ENCODE measurements at regions not wholly inside any gene's neighbourhood (a gene's known extent, or its start where the extent isn't known, plus 50 kb on each side); places are given as distances from the start of the nearest gene placed in this dataset.

DNA sequence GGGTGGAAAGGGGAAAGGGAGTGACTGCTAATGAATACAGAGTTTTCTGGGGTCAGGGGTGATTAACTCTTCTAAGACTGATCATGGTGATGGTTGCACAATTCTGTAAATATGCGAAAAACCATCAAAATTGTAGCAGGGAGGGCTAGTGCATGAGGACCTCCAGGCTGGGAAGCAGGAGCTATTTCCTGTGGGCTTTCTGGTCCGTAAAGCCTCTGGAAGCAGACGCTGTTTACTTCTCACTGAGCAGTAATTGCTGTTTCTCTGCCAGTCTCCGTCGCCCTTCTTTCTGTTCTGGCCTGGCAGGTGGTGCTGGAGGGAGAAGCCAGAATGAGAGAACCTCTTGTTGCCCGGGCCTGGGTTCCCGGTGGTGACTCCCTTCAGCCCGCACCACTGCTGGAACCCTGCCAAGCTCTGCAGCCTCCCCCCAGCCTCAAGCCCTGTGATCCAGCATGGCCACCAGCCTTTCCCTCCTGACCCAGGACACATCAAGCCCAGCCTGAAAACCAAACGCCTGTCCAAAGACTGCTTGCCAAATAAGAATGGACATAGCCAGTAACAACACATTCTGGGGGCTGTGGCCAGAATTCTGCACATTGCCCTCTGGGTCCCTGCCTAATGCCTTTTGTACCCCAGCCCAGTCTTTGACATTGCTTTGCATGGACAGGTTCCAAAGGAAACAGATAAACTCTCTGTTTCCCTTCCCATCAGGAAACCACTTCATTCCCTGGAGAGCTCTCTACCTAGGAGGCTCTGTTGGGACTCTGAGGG lies 201.0 kb upstream of the NAV2 start:
- 40 to 47% methylated on average over 9 of the region's 9 CpGs for WGBS, 2 donors
- Histone ChIP-seq H3K27ac (peak overlapping the region in 2 of 4 donors; percentile 55 to 60), H3K36me3 (no peaks in the 10 kb centered on the region), H3K4me1 (peaks cover 0 to 27% (median 0%) of the 10 kb centered on the region in 3 donors), H3K4me3 (no peak overlapping the region), H3K27me3 (peaks cover 0 to 49% (median 0%) of the 10 kb centered on the region in 4 donors), H3K9me3 (no peaks in the 10 kb centered on the region)
- no peak for TF ChIP-seq POLR2A (IDR thresholded peaks at IDR 0.05)
- intact Hi-C loops (cut with DNase I), result no loop called here
- no peak for DNase-seq

DNA sequence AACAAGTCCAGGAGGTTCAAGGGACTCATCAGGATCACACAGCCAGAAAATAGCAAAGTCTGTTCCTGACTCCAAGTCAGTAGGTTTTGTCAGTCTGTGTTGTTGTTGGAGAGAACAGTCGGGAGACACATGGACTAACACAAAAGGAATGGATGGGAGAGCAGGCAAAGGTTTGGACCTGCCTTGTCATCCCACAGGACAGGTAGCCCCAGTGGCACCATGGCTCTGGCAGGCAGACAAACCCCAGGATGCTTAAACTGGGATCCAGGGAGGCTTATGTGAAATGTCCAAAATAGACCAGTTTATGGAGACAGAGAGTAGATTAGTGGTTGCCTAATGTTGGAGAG lies 201.6 kb upstream of the NAV2 start:
- Histone ChIP-seq H3K36me3 (no peaks in the 10 kb centered on the region), H3K9me3 (no peaks in the 10 kb centered on the region), H3K27ac (peak overlapping the region in 2 of 4 donors; percentile 55 to 60), H3K4me1 (peaks cover 0 to 27% (median 0%) of the 10 kb centered on the region in 3 donors), H3K27me3 (peaks cover 0 to 48% (median 0%) of the 10 kb centered on the region in 4 donors), H3K4me3 (no peak overlapping the region)
- no peak for TF ChIP-seq POLR2A (IDR thresholded peaks at IDR 0.05)
- TF ChIP-seq, protein P1, sequence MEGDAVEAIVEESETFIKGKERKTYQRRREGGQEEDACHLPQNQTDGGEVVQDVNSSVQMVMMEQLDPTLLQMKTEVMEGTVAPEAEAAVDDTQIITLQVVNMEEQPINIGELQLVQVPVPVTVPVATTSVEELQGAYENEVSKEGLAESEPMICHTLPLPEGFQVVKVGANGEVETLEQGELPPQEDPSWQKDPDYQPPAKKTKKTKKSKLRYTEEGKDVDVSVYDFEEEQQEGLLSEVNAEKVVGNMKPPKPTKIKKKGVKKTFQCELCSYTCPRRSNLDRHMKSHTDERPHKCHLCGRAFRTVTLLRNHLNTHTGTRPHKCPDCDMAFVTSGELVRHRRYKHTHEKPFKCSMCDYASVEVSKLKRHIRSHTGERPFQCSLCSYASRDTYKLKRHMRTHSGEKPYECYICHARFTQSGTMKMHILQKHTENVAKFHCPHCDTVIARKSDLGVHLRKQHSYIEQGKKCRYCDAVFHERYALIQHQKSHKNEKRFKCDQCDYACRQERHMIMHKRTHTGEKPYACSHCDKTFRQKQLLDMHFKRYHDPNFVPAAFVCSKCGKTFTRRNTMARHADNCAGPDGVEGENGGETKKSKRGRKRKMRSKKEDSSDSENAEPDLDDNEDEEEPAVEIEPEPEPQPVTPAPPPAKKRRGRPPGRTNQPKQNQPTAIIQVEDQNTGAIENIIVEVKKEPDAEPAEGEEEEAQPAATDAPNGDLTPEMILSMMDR (IDR thresholded peaks at IDR 0.05), result no peak
- intact Hi-C loops (cut with DNase I), result no loop called here
- WGBS, 2 donors, result 58 to 70% methylated on average over 1 of the region's 1 CpG
- no peak for DNase-seq

DNA sequence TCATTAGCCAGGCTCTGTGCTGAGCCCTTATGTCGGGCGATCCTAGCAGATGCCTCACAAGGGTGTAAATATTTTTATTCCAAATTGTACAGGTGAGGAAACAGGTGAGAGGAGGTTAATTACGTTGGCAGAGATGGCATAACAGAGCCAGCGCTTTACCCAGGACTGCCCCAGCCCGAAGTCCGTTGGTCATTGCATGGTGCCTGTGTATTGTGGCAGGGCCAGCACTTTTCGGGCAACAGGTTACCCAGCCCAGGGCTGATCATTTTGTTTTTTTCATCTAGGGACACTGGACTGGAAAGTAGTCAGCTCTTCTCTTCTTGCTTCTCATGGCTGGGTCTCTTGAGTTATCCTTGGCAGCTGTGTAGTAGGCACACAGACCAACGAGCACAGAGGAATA lies 202.2 kb upstream of the NAV2 start:
- H3K4me3 ChIP-seq, result no peak overlapping the region
- peaks cover 0 to 27% (median 0%) of the 10 kb centered on the region in 3 donors for H3K4me1 ChIP-seq
- no peak for DNase-seq
- intact Hi-C loops (cut with DNase I), result no loop called here
- H3K36me3 ChIP-seq, result no peaks in the 10 kb centered on the region
- peak overlapping the region in 1 of 4 donors; percentile 60 for H3K27ac ChIP-seq
- H3K9me3 ChIP-seq, result no peaks in the 10 kb centered on the region
- TF ChIP-seq POLR2A (IDR thresholded peaks at IDR 0.05), result no peak
- TF ChIP-seq, protein P1 (IDR thresholded peaks at IDR 0.05), result no peak
- peaks cover 0 to 53% (median 0%) of the 10 kb centered on the region in 4 donors for H3K27me3 ChIP-seq
- 62 to 73% methylated on average over 7 to 8 of the region's 8 CpGs for WGBS, 2 donors

DNA sequence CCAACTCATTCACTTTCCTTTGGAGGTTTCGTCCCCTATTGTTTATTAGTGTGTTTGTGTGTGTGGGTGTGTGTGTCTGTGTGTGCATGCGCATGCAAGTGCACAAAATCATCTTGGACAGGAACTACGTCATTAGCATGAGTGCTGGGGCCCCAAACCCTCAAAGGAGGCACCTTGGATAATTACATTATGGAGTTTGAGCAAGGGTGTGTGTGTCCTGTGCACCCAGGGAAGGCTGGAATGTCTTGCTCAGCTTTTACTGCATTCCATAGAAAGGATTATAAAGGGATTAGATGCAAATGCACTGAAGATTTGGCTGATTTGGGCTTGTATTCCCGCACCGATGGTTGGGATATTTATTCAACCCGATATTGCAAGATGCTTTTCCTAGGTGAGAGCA lies 203.4 kb upstream of the NAV2 start:
- no peaks in the 10 kb centered on the region for H3K36me3 ChIP-seq
- no peak for DNase-seq
- WGBS, 2 donors, result 60 to 69% methylated on average over 6 of the region's 6 CpGs
- intact Hi-C loops (cut with DNase I), result no loop called here
- TF ChIP-seq, protein P1 (IDR thresholded peaks at IDR 0.05), result no peak
- no peak for TF ChIP-seq POLR2A (IDR thresholded peaks at IDR 0.05)
- H3K27me3 ChIP-seq, result peaks cover 0 to 60% (median 0%) of the 10 kb centered on the region in 4 donors
- no peak overlapping the region for H3K4me3 ChIP-seq
- peaks cover 0 to 27% (median 0%) of the 10 kb centered on the region in 3 donors for H3K4me1 ChIP-seq
- H3K9me3 ChIP-seq, result no peaks in the 10 kb centered on the region
- H3K27ac ChIP-seq, result no peak overlapping the region

DNA sequence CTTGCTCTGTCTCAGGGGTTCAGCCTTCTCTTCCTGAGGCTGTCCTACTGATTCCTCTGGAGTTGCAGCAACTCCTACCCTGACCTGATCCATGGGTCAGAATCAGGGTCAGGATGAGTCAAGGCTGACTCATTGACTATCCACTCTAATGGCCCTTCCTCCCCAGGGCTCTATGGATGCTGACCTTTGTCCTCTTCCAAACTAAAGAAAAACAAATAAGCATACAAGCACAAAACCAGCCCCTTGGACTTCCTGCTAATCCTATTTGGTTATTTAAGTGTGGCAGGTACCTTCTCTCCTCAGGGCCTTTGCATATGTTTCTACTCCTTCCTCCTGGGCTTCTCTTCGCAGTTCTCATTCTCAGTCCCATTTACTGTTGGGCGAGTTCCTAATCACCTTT lies 204.5 kb upstream of the NAV2 start:
- Histone ChIP-seq H3K27ac (no peak overlapping the region), H3K27me3 (peaks cover 0 to 60% (median 0%) of the 10 kb centered on the region in 4 donors), H3K4me3 (no peak overlapping the region), H3K4me1 (peaks cover 0 to 27% (median 0%) of the 10 kb centered on the region in 3 donors), H3K9me3 (no peaks in the 10 kb centered on the region), H3K36me3 (no peaks in the 10 kb centered on the region)
- intact Hi-C loops (cut with DNase I), result no loop called here
- 72% methylated on average over 2 of the region's 2 CpGs for WGBS, 2 donors
- DNase-seq, result no peak
- no peak for TF ChIP-seq POLR2A (IDR thresholded peaks at IDR 0.05)
- TF ChIP-seq, protein P1 (IDR thresholded peaks at IDR 0.05), result no peak

Measured in esophagus squamous epithelium (tissue), 5 donors.